GM18502 (cell line): ENCODE measurements at regions not wholly inside any gene's neighbourhood (a gene's known extent, or its start where the extent isn't known, plus 50 kb on each side); places are given as distances from the start of the nearest gene placed in this dataset.
"Not testable (repeated sequence)": the region's sequence is repeated elsewhere in the genome, so short reads cannot be mapped to it uniquely, and the experiment has no call there.

Experiments used
- ATAC-seq: cut with Tn5 transposase; IDR thresholded peaks from one replicate; pipeline ENCODE4 v1.9.1; 2021; ENCODE audit warnings: mild to moderate bottlenecking; ENCODE audit not compliant: unreplicated experiment, poor library complexity

GRCh38 chr7:39758234-39758970 lies 135.0 kb downstream of the RALA start:
- ATAC-seq: no peak

- ATAC-seq: no peak
Observed at GRCh38 chr7:39761449-39761848, 138.1 kb downstream of the RALA start.

GRCh38 chr7:39762466-39762865 lies 139.1 kb downstream of the RALA start:
- ATAC-seq: not testable (repeated sequence)

GRCh38 chr7:39762881-39763280 lies 139.5 kb downstream of the RALA start:
- not testable (repeated sequence) for ATAC-seq

- not testable (repeated sequence) for ATAC-seq
Observed at GRCh38 chr7:39765833-39766232, 142.5 kb downstream of the RALA start.

- ATAC-seq: not testable (repeated sequence)
Observed at GRCh38 chr7:39768439-39768838, 145.1 kb downstream of the RALA start.

- not testable (repeated sequence) for ATAC-seq
Observed at GRCh38 chr7:39774341-39774851, 151.0 kb downstream of the RALA start.

- ATAC-seq: not testable (repeated sequence)
Observed at GRCh38 chr7:39781557-39781956, 158.2 kb downstream of the RALA start.

GRCh38 chr7:39786440-39786839 lies 163.1 kb downstream of the RALA start:
- not testable (repeated sequence) for ATAC-seq

- ATAC-seq: not testable (repeated sequence)
Observed at GRCh38 chr7:39791035-39791434, 159.0 kb upstream of the CDK13 start.

GRCh38 chr7:39791911-39792310 lies 158.1 kb upstream of the CDK13 start:
- ATAC-seq: not testable (repeated sequence)

- not testable (repeated sequence) for ATAC-seq
Observed at GRCh38 chr7:39793026-39793425, 157.0 kb upstream of the CDK13 start.

- not testable (repeated sequence) for ATAC-seq
Observed at GRCh38 chr7:39793851-39794250, 156.2 kb upstream of the CDK13 start.

GRCh38 chr7:39796947-39797346 lies 153.1 kb upstream of the CDK13 start:
- ATAC-seq: not testable (repeated sequence)

GRCh38 chr7:39798077-39798476 lies 152.0 kb upstream of the CDK13 start:
- not testable (repeated sequence) for ATAC-seq

GRCh38 chr7:39808796-39809481 lies 141.1 kb upstream of the CDK13 start:
- no peak for ATAC-seq

- ATAC-seq: no peak
Observed at GRCh38 chr7:39810204-39810642, 139.8 kb upstream of the CDK13 start.

- ATAC-seq: no peak
Observed at GRCh38 chr7:39810710-39811109, 139.3 kb upstream of the CDK13 start.

GRCh38 chr7:39811161-39811614 lies 138.9 kb upstream of the CDK13 start:
- no peak for ATAC-seq

GRCh38 chr7:39816462-39817060 lies 133.5 kb upstream of the CDK13 start:
- ATAC-seq: no peak

- no peak for ATAC-seq
Observed at GRCh38 chr7:39819514-39819913, 130.5 kb upstream of the CDK13 start.
